ENCODE measurements at regions not wholly inside any gene's neighbourhood (a gene's known extent, or its start where the extent isn't known, plus 50 kb on each side); places are given as distances from the start of the nearest gene placed in this dataset.

DNA sequence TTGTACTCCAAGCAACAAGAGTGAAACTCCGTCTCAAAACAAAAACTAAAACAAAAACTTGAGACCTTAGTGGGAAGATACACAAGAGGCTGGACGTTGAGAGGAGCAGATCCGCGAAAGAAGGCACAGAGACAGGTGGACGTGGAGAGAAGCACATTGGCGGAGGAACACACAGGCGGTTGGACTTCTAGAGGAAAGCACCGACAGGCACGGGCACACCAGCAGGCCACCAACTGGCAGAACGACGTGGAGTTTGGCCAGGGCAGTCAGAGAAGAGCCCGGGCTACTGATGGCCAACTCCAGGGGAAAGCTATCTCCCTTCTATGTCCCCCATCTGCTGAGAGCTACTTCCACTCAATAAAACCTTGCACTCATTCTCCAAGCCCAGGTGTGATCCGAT lies 482.7 kb downstream of the GABRG2 start:
- Mint-ChIP-seq H3K9me3 (peaks cover 5% of the 10 kb centered on the region), H3K4me3 (no peak overlapping the region), H3K27ac (ENCODE audit: unreplicated experiment) (no peak overlapping the region), H3K4me1 (peaks cover 9% of the 10 kb centered on the region), H3K27me3 (ENCODE audit: low read depth) (no peaks in the 10 kb centered on the region), H3K36me3 (ENCODE audit: low read depth) (no peaks in the 10 kb centered on the region)
- TF ChIP-seq, protein P1, sequence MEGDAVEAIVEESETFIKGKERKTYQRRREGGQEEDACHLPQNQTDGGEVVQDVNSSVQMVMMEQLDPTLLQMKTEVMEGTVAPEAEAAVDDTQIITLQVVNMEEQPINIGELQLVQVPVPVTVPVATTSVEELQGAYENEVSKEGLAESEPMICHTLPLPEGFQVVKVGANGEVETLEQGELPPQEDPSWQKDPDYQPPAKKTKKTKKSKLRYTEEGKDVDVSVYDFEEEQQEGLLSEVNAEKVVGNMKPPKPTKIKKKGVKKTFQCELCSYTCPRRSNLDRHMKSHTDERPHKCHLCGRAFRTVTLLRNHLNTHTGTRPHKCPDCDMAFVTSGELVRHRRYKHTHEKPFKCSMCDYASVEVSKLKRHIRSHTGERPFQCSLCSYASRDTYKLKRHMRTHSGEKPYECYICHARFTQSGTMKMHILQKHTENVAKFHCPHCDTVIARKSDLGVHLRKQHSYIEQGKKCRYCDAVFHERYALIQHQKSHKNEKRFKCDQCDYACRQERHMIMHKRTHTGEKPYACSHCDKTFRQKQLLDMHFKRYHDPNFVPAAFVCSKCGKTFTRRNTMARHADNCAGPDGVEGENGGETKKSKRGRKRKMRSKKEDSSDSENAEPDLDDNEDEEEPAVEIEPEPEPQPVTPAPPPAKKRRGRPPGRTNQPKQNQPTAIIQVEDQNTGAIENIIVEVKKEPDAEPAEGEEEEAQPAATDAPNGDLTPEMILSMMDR (conservative IDR thresholded peaks at IDR 0.05) = no peak
- no peak for DNase-seq (ENCODE audit: low read depth, low spot score)

DNA sequence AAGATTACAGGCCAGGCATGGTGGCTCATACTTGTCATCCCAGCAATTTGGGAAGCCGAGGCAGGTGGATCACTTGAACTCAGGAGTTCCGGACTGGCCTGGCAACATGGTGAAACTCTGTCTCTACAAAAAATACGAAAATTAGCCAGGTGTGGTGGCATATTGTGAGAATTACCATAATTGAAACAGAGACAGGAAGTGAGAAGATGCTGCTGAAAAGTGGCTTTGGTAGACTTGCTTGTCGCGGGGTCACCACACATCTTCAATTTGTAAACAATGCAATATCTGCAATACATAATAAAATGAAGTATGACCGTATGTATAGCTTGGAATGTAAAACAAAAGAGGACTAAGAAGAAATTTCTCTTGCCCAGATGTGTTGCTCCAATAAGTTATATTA lies 490.5 kb downstream of the GABRG2 start:
- Mint-ChIP-seq H3K36me3 (ENCODE audit: low read depth) (no peaks in the 10 kb centered on the region), H3K4me1 (no peaks in the 10 kb centered on the region), H3K27me3 (ENCODE audit: low read depth) (no peaks in the 10 kb centered on the region), H3K27ac (ENCODE audit: unreplicated experiment) (no peak overlapping the region), H3K4me3 (no peak overlapping the region), H3K9me3 (peaks cover 5% of the 10 kb centered on the region)
- DNase-seq (ENCODE audit: low read depth, low spot score) = no peak
- TF ChIP-seq, protein P1 (conservative IDR thresholded peaks at IDR 0.05) = no peak

DNA sequence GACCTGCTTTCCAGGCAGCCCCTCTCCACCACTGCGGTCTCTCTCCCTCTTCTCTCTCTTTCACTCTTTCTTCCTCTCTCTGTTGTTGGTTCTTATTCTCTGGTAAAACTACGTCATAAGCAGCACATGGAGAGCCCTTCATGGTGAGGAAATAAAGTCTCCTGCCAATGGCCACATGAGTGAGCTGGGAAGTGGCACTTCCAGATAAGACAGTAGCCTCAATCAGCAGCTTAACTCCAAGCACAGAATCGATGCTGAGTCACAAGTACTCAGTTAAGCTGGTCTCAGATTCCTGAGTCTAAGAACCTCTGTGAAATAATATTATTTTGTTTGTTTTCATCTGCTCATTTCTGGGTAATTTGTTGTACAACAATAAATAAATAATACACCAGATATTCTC lies 500.1 kb downstream of the GABRG2 start:
- TF ChIP-seq, protein P1 (conservative IDR thresholded peaks at IDR 0.05) = no peak
- H3K9me3 Mint-ChIP-seq = no peaks in the 10 kb centered on the region
- no peak overlapping the region for H3K27ac Mint-ChIP-seq (ENCODE audit: unreplicated experiment)
- no peaks in the 10 kb centered on the region for H3K4me1 Mint-ChIP-seq
- H3K4me3 Mint-ChIP-seq = no peak overlapping the region
- H3K36me3 Mint-ChIP-seq (ENCODE audit: low read depth) = no peaks in the 10 kb centered on the region
- peaks cover 4% of the 10 kb centered on the region for H3K27me3 Mint-ChIP-seq (ENCODE audit: low read depth)
- DNase-seq (ENCODE audit: low read depth, low spot score) = no peak

DNA sequence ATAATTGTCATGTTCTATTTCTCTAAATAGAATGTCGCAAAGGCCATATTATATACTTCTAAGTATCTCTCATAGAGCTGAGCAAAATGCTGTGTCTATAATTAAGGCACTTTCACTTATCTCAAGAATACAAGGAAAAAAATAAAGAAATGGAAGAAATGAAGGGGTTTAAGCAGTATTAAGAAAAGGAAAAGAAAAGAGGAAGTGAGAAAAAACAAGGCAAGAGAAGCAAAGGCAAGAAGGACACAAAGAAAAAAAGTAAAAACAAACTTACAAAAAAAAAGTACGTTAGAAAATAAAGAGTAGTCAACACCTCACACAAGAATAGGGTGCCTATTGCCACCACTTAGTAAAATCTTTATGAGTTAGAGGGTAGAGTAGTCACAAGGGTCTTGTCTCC lies 506.2 kb downstream of the GABRG2 start:
- Mint-ChIP-seq H3K9me3 (no peaks in the 10 kb centered on the region), H3K27me3 (ENCODE audit: low read depth) (no peaks in the 10 kb centered on the region), H3K4me1 (no peaks in the 10 kb centered on the region), H3K4me3 (no peak overlapping the region), H3K27ac (ENCODE audit: unreplicated experiment) (no peak overlapping the region), H3K36me3 (ENCODE audit: low read depth) (no peaks in the 10 kb centered on the region)
- TF ChIP-seq, protein P1 (conservative IDR thresholded peaks at IDR 0.05) = no peak
- DNase-seq (ENCODE audit: low read depth, low spot score) = no peak

DNA sequence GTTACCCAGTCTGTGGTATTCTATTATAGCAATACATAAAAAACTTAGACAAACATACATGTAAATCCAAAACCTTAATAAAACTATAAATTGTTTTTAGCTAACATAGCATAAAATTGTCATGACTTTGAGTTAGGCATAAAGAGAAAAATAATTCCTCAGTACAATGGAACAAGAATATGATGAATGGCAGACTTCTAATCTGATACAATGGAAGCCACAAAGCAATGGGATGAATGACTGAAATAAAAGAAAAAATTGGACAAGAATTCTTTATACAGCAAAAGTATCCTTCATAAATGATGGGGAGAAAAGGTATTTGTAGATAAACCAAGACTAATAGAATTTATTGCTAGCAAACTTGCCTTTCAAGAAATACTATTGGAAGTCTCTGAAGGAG lies 524.2 kb downstream of the GABRG2 start:
- TF ChIP-seq, protein P1 (conservative IDR thresholded peaks at IDR 0.05) = no peak
- Mint-ChIP-seq H3K27me3 (ENCODE audit: low read depth) (no peaks in the 10 kb centered on the region), H3K27ac (ENCODE audit: unreplicated experiment) (no peak overlapping the region), H3K36me3 (ENCODE audit: low read depth) (no peaks in the 10 kb centered on the region), H3K4me1 (no peaks in the 10 kb centered on the region), H3K9me3 (no peaks in the 10 kb centered on the region), H3K4me3 (no peak overlapping the region)
- DNase-seq (ENCODE audit: low read depth, low spot score) = no peak

DNA sequence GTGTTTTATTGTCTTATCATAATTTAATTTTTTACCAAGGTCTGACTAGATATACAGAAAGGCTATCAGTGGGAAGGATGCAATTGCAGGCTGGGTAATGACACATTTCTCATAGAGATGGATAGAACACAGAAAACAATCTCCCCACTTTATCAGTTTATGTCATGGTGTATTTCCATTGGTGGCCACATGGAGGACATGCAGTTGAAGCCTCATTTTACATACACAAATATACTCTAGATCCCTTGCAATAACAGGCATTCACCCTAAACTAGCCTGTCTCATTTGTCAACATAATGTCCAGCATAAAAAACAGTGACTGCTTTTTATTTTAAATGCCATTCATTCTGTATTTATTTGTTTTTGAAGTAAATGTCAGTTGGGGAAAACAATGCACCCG lies 526.3 kb downstream of the GABRG2 start:
- TF ChIP-seq, protein P1 (conservative IDR thresholded peaks at IDR 0.05) = peak; percentile 57
- no peaks in the 10 kb centered on the region for H3K36me3 Mint-ChIP-seq (ENCODE audit: low read depth)

More for the DNA sequence above, 526.3 kb downstream of the GABRG2 start:
- Mint-ChIP-seq H3K9me3 (no peaks in the 10 kb centered on the region), H3K27ac (ENCODE audit: unreplicated experiment) (no peak overlapping the region), H3K4me3 (no peak overlapping the region), H3K27me3 (ENCODE audit: low read depth) (no peaks in the 10 kb centered on the region), H3K4me1 (no peaks in the 10 kb centered on the region)
- DNase-seq (ENCODE audit: low read depth, low spot score) = no peak
